G401.6 (cell line): ENCODE measurements at regions not wholly inside any gene's neighbourhood (a gene's known extent, or its start where the extent isn't known, plus 50 kb on each side); places are given as distances from the start of the nearest gene placed in this dataset.

ENCODE experiments used
- FAIRE-seq: peaks from 2 replicates; lab custom pipeline; 2012; peaks lifted over from hg19 to GRCh38; lab: Jason Lieb, UNC

DNA sequence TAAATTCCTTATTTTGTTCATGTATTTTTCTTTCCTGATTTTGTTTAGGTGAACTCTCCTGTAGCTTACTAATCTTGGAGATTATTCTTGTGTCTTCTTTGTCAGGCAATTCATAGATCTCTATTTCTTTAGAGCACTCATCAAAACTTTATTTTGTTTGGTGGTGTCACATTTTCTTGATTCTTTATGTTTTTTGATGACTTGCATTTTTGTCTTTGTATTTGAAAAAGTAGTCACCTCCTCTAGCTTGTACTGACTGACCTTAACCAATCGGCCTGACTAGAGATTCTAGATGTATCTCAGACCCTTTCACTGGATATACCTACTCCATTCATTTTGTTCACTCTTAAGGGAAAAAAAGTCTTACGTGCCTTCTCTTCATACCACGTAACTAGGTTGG, 986.3 kb upstream of the LRRTM1 start:
- FAIRE-seq: no peak

DNA sequence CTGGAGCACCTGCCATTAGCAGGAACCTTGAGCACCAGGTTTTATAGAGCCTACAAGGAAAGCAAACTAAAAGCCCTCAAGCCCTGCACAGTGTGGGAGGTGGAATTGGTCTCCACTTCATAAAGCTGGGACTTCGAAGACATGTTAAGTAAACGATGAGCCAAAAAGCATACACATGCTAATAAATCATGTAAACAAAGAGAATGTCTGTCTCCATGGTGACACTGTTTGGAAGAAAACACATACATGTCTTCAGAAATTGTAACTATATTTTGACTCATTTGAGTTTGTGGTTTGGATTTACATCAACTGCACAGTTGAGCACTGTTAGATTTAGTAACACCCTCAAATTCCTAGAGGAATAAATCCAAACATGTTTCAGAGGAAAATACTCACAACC, 978.5 kb upstream of the LRRTM1 start:
- FAIRE-seq: no peak

DNA sequence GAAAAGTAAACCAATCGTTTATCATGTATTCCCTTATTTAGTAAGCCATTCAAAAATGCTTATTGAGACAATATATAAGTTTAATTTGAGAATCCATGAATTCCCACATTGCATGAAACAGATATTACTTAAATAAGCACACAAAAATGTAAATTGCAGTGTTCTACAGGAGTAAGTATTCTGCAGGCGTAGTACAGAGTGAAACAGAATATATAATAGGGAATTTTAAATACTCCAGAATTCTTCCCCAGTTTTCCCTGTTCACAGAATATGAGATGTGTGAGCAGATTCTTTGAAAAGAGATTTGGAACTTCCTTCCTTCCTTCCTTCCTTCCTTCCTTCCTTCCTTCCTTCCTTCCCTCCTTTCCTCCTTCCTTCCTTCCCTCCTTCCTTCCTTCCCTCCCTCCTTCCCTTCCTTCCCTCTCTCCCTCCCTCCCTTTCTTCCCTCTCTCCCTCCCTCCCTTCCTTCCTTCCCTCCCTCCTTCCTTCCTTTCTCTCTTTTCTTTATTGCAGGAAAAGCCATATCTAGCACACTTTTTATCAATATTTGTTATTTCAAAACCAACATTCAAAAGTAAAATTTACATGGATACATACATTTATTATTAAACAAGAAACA, 977.7 kb upstream of the LRRTM1 start:
- FAIRE-seq: no peak

DNA sequence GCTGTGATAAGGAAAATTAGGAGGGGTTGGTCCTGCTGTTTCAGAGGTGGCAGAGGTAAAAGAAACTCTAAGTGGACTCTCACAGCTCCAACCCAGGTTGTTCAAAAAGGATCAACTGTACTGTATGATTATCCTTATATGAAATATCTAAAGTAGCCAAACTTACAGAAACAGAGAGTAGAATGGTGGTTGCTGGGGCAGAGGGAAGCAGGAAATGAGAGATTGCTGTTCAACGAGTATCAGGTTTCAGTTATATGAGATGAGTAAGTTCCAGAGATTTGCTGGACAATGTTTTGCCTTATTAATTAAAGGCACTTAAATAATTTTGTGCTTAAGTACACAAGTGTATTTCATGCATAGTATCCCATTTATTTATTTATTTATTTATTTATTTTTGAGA, 972.0 kb upstream of the LRRTM1 start:
- FAIRE-seq: no peak

DNA sequence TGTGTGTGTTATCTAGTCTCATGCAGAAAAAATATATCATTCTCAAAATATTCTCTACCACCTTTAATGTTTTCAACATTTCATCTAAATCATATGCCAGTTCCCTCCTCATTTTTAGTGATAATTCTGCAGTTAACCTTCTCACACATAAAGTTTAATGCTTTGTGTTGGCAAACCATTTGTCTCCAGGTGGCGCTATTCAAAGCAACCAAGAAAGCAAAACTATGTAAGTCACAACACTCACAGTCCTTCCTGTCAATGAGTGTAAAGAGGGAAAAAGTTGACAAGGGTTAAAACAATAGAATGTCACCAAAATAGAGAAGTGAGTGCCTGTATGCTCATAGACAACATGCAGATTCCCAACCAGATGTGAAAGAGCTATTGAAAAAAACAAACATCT, 961.6 kb upstream of the LRRTM1 start:
- FAIRE-seq: no peak

DNA sequence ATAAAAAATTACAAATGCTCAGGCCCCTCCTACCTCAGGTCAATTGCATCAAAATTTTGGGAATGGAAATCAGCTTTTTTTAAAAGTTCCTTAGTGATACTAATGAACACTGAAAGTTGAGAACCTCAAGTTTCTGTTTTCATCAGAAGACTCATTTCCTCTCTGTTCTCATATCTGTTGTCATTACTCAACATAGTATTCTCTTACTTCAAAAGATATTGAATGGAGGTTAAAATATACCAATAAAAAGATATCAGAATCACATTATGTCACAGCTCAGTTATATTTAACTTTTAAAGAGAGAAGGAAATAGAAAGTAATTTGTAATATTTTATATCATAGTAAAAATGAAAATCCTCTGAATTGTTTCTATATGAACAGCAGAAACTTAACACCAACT, 959.4 kb upstream of the LRRTM1 start:
- no peak for FAIRE-seq

DNA sequence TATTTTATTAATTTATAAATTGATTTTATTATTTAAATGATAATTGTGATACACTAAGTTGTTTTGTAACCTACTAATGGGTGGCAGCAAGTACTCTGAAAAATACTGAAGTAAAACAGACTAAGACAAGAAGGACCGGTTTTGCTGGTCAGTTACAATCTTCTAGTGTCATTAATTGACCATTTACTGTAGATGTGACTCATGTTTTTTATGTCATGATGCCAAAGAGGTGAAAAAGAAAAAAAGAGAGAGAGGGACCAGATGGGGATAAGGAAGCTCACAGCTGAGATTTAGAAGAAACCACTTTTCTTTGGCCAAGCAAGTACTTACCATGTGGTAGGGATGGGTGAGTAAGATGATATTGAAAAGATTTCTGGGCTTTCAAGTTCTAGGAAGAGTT, 955.8 kb upstream of the LRRTM1 start:
- no peak for FAIRE-seq

DNA sequence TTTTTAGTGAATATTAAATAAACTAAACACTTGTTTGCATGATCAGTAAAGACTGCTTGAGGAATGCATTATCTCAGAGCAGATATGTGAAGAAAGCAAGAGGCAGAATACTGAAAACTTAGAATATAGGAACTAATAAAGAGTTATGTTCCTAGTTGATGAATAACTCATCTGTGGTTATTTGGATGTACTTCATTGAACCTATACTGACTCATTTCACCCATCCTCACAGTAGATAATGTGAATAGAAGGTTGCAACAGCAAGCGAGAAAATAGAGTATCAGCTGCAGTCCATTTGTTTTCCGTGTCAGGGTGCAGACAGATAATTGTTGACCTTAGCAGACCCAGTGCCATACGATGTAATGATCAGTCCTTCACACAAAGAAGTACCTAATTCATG, 945.7 kb upstream of the LRRTM1 start:
- no peak for FAIRE-seq

DNA sequence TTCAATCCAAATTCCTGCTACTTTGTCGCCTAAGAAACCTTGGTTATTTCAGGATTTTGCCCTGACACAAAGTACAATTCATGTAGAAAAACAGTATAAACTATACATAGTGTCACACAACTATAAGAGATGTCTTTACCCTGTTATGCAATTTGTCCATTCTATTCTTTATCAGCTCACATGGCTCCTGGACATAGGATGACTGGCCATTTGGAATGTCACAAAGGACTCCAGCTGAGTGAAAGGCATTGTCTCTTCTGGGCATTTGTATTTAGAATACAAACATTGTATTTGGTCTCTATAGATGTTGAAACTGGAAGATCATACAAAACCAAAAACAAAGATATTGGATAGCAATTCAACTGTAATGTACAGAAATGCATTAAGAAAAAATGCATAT, 944.6 kb upstream of the LRRTM1 start:
- no peak for FAIRE-seq

DNA sequence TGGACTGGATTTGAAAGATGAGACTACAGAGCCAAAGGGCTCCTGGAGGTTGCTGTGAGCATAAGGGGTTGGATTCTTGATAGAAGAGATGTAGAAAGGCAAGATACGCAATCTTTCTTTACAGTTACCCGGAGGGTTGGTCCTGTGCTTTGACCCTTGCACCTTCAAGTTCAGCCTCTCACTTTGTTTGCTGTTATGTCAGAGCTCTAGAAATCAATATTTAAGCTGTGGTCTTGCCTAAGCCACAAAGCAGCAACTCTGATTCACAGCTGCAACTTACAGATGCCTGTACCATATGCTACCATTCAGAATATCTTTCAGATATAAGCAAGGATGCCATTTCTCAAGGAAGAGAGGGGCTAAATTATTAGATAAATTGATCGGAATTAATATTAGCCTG, 943.1 kb upstream of the LRRTM1 start:
- FAIRE-seq: no peak

DNA sequence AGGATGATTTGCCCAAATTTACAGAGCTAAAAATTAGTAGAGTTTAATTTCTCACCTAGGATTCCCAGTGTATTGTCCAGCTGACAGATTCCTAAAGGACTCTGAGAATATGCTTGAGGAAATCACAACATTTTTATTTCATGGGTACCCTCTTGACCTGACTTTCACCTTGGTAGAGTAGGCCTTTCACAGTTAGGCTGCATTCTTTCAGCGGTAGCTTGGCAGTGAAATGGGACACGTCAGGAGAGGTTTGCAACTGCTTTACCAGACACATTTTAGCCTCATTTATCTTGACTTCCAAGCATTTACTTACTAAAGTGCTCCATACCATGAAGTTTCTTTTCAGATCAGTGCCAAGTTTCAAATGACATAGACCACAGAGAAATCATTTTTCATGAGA, 937.9 kb upstream of the LRRTM1 start:
- no peak for FAIRE-seq

DNA sequence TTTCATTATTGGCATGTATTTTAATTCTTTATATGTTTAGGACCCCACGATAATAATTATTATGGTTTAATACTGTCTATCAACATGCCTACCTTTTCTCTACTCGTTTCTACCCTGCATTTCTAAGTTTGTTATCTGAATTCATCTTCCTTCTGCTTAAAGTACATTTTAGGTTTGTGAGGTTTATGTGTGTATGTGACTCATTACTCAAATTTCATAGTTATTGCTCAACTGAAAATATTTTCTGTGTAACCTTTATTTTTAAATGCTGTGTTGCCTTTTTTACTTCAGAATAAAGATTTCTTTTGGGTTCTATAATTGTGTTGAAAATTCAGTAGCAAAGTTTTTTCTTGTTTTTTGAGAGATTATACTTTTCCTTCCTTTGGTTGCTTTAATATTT, 933.9 kb upstream of the LRRTM1 start:
- FAIRE-seq: no peak

DNA sequence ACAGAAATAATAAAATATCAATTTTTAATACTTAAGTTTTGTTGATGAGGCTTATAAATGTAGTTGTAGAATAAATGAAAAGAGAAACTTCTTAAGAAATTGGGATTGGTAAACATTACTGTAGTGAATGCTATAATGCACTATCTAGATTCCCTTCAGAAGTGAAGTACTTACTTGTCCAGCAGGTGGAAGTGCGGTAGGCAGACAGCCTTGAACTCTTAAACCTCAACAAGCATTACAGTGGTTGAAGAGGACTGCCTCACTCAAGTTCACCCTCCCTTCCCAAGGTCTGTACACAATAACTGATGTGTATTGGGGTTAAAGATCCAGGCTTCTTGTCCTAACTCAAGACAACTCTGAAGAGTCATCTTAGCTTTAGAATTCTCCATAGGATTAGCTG, 931.0 kb upstream of the LRRTM1 start:
- no peak for FAIRE-seq

DNA sequence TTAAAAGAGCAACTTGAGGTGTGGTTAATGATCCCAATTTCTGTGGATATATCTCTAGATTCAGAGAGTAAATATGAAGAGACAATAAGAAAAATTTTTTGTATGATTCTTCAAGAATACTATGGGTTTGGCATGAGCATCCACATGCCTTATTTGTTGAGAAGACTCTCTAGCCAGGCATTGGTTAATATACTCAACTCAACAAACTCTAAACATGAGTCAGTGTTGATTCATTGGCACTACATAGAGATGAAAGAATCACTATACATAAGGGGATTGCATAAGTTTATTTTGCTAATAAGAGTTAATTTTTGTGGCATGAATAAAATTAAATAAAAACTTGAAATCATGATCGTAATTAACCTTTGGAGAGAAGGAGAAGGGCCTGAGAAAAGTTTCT, 930.2 kb upstream of the LRRTM1 start:
- no peak for FAIRE-seq

DNA sequence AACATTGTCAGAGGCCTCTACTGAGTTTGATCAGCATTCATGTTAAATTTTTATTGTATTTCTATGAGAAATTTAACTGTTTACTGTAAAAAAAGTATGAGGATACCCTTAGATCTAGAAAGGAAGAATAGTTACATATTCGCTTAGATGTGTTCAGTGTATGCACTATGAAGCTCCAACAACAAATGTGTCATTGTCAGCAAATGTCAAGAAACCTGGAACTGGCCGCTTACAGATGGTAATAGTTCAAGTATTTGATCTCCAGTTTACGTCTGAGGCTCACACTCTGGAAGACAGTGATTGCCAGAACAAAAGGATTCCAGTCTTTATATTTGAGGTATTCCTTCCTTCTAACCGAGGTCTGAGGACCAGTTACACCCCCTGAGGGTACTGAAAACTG, 921.2 kb upstream of the LRRTM1 start:
- no peak for FAIRE-seq

DNA sequence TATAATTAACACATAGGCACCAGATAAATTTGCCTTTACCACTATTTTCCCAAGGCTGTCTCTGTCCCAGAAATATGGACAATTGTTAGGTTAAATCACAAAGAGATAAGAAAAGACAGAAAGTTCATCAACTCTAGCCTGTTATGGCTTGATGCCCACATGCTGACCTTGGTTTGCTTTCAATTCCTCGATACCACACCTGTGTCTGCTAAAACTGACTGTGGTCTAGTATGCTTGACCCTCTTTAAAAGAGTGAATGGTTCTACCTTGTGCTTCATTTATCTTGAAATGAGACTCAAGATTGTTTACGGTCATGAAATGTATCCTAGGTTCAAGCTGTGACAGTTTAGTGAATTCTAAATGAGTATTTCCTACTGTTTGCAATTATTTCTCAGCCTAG, 909.0 kb upstream of the LRRTM1 start:
- no peak for FAIRE-seq

DNA sequence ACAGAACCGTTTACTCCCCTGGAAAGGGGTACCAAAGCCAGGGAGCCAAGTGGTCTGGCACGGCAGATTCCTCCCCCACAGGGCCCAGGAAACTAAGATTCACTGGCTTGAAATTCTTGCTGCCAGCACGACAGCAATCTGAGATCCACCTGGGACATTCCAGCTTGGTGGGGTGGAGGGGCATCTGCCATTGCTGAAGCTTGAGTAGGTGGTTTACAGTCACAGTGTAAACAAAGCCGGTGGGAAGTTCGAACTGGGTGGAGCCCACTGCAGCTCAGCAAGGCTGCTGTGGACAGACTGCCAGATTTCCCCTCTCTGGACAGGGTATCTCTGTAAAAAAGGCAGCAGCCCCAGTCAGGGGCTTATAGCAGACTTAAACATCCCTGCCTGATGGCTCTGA, 901.7 kb upstream of the LRRTM1 start:
- FAIRE-seq: no peak

DNA sequence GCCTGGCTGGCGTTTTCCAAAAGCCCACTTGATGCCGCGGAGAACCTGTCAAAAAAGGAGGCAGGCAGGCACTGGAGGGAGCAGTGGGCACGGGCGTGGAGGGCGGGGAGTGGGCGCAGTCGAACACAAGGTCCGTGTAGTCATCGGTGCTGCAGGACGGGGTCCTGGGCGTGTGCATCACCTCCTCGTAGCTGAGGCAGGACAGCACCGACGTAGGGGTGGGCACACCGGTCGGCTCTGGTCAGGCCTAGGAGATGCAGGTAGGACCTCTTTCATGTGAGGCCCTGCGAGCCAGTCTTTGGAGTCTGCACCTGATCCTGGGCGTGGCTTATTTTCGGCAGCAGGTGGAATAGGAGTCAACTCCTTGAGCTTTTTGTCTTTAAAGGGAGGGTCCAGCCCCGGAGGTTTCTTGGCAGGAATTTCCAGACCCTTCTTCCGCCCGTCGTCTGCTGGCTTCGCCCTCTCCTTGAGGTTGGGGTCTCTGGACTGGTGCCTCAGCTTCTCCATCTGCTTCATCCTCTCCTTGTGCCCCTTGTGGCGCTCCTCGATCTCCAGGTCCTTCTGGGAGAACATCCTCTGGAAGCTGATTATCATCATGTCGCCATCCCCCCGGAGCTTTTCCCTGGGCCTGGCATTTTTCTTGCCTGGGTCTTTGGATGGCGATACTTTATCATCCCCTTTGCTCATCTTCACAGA, 892.5 kb upstream of the LRRTM1 start:
- FAIRE-seq: no peak

DNA sequence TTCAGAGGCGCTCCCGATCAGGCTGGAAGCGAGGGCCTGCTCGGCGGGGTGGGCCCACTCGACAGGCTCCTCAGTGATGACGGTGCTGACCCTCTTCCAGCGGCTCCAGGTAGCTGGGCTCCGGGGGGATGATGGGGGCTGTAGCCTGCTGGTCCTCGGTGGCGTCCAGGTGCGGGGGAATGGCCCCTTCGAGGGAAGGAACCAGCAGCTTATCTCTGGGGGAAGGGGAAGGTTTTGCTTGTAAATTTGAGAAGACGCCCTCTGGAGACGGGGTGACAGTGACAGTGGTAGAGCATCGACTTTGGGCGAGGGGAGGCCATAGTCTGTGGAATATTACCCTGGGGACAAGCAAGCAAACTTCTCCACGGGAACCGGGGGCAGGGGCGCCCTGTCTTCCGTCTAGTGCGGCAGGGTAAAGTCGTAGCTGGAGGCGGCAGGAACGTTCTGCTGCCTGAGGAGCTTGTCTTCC, 891.9 kb upstream of the LRRTM1 start:
- no peak for FAIRE-seq

DNA sequence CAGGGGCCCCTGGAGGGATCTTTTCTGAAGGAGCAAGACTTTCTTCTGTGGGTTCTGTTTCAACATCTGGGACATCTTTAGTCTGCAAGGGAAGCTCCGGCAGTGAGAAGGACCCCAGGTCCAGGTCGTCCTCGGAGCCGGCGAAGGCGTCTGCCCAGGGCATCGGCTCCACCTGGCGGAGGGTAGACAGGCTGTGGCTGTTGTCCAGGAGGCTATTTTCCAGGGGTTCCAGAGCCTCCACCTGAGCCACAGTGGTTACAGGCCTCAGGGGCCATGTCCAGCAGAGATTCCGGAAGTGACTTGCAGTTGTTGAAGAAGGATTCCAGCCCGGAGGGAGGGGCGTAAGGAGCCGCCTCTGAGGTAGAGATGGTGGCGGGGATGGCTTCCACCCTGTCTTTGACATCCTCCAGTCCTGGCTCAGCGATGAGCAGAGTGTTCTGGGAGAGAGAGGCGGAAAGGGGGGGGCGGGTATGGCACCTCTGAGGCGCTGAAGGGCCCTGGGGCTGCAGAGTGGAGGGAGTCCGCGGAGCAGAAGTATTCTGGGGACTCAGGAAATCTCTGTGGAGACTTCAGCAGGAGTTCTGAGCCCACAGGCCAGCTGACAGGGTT, 891.3 kb upstream of the LRRTM1 start:
- FAIRE-seq: no peak

DNA sequence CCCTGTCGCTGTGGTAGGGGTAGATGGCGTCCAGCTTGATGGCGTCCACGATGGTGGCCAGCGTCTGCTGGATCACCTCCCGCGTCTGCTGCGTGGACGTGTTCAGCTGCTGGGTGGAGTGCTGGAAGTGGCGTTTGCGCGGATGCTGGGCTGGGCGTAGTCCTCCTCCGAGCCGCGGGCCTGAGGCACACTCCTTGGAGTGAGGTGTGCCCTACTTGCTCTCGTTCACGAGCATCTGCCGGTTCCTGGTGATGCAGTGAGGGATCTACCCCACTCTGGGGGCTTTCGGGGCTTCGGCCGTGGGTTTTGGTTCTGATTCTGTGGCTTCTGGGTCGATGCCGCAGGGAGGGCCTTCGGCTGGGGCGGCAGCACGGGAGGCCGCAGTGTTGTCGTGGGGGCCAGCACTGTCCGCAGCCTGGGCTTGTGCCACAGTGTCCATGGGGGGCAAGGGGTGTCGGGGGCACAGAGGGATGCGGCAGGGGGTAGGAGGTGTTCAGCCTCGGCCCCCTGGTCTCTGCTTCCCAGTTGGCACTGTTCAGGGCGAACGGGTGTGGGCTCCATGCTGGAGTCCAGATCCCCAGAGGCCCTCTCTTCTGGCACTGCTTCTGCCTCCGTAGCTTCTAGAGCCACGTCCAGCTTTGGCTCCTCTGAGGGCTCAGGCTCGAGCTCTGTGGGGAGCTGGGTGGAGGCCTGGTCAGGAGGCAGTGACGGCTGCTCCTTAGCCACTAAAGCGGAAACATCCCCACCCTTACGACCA, 890.6 kb upstream of the LRRTM1 start:
- FAIRE-seq: no peak

DNA sequence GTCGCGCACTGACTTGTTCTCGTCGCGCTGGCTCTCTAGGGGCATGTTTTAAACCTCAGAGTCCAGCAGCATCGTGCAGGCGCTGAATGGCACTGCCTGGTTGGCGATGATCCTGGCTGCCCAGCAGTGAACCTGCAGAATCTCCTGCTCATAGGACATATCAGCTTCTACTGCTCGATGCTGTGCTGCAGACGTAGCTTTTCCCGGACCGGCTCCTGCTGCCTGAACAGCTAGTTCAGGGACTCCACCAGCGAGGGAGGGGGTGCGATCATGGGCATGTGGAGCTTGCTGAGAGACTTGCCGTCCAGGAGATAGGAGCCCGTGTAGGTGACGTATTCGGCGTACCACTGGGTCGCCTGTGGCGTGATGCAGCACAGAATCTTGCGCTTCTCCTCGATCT, 890.0 kb upstream of the LRRTM1 start:
- FAIRE-seq: no peak

DNA sequence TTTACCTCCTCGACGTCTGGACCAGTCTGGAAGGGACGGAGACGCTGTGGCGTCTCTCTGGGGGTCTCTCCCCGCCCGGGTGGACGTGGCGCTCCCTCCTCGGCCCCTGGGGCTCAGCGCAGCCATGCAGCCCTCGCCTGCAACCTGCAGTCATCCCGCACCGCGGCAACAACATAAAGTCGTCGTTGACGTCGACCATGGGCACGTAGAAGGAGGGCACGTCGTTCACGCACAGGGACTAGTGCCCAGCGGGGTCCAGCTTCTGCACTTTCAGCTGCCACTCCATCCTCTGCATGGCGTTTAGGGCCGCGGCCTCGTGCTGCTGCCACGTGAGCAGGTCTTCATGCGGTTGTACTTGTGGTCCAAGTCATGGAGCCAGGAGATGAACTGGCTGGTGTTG, 889.6 kb upstream of the LRRTM1 start:
- FAIRE-seq: no peak
